Hematopoietic multipotent progenitor cell treated with erythropoietin and hydrocortisone succinate and interleukin-3 and kit ligand, for 17 days (in vitro differentiated cells): ENCODE measurements at regions not wholly inside any gene's neighbourhood (a gene's known extent, or its start where the extent isn't known, plus 50 kb on each side); places are given as distances from the start of the nearest gene placed in this dataset.

Experiments
- DNase-seq: peaks from one replicate; pipeline ENCODE4 v3.0.0-alpha.2; 2015; ENCODE audit warnings: low spot score

GRCh38 chr2:204049635-204050034 is 113.1 kb downstream of the ICOS start:
- DNase-seq: no peak

- DNase-seq: no peak
Measured at GRCh38 chr2:204050681-204051080, 114.1 kb downstream of the ICOS start.

GRCh38 chr2:204051476-204051875 is 114.9 kb downstream of the ICOS start:
- DNase-seq: no peak

- DNase-seq: no peak
Measured at GRCh38 chr2:204051984-204052556, 115.5 kb downstream of the ICOS start.

- no peak for DNase-seq
Measured at GRCh38 chr2:204059016-204059415, 122.5 kb downstream of the ICOS start.

GRCh38 chr2:204060841-204061240 is 124.3 kb downstream of the ICOS start:
- no peak for DNase-seq

GRCh38 chr2:204061241-204061640 is 124.7 kb downstream of the ICOS start:
- DNase-seq: no peak

- DNase-seq: no peak
Measured at GRCh38 chr2:204064119-204064518, 127.6 kb downstream of the ICOS start.

- DNase-seq: no peak
Measured at GRCh38 chr2:204065566-204065965, 129.0 kb downstream of the ICOS start.

- DNase-seq: no peak
Measured at GRCh38 chr2:204066051-204066450, 129.5 kb downstream of the ICOS start.

GRCh38 chr2:204069804-204070203 is 133.2 kb downstream of the ICOS start:
- no peak for DNase-seq

GRCh38 chr2:204072443-204073324 is 136.1 kb downstream of the ICOS start:
- DNase-seq: no peak

- DNase-seq: no peak
Measured at GRCh38 chr2:204074456-204074855, 137.9 kb downstream of the ICOS start.

GRCh38 chr2:204078003-204078698 is 141.6 kb downstream of the ICOS start:
- no peak for DNase-seq

- no peak for DNase-seq
Measured at GRCh38 chr2:204081487-204082425, 145.2 kb downstream of the ICOS start.

GRCh38 chr2:204086167-204086566 is 149.6 kb downstream of the ICOS start:
- DNase-seq: no peak

GRCh38 chr2:204089105-204089504 is 152.5 kb downstream of the ICOS start:
- no peak for DNase-seq

- no peak for DNase-seq
Measured at GRCh38 chr2:204089574-204089973, 153.0 kb downstream of the ICOS start.

- no peak for DNase-seq
Measured at GRCh38 chr2:204090021-204090420, 153.5 kb downstream of the ICOS start.

GRCh38 chr2:204104811-204105210 is 168.2 kb downstream of the ICOS start:
- DNase-seq: no peak

- DNase-seq: no peak
Measured at GRCh38 chr2:204108330-204108751, 171.8 kb downstream of the ICOS start.

GRCh38 chr2:204108781-204109295 is 172.3 kb downstream of the ICOS start:
- DNase-seq: no peak
